ENCODE measurements at regions not wholly inside any gene's neighbourhood (a gene's known extent, or its start where the extent isn't known, plus 50 kb on each side); places are given as distances from the start of the nearest gene placed in this dataset.
"Not testable (repeated sequence)": the region's sequence is repeated elsewhere in the genome, so short reads cannot be mapped to it uniquely, and the experiment has no call there.

- no peak for DNase-seq (ENCODE audit: low read depth, low spot score)
- TF ChIP-seq CTCF (IDR thresholded peaks at IDR 0.05; ENCODE audit: low read depth, low read length): no peak
- in situ Hi-C loops (cut with HindIII; ENCODE audit: low sequenced_read_pairs): no loop called here
- H3K4me3 ChIP-seq (ENCODE audit: low read depth, low read length): no peak overlapping the region
These were observed 351.3 kb downstream of the PID1 start for GRCh38 chr2:228919808-228920207.

- DNase-seq (ENCODE audit: low read depth, low spot score): peak; percentile 5
- in situ Hi-C loops (cut with HindIII; ENCODE audit: low sequenced_read_pairs): no loop called here
- no peak for TF ChIP-seq CTCF (IDR thresholded peaks at IDR 0.05; ENCODE audit: low read depth, low read length)
- no peak overlapping the region for H3K4me3 ChIP-seq (ENCODE audit: low read depth, low read length)
These were observed 353.9 kb downstream of the PID1 start for GRCh38 chr2:228917220-228917619.

GRCh38 chr2:228916416-228917090, 354.5 kb downstream of the PID1 start:
- DNase-seq (ENCODE audit: low read depth, low spot score): no peak

GRCh38 chr2:228913176-228913575, 357.9 kb downstream of the PID1 start:
- in situ Hi-C loops (cut with HindIII; ENCODE audit: low sequenced_read_pairs): no loop called here
- DNase-seq (ENCODE audit: low read depth, low spot score): no peak
- no peak for TF ChIP-seq CTCF (IDR thresholded peaks at IDR 0.05; ENCODE audit: low read depth, low read length)
- no peak overlapping the region for H3K4me3 ChIP-seq (ENCODE audit: low read depth, low read length)

More at GRCh38 chr2:228916416-228917090, 354.5 kb downstream of the PID1 start:
- in situ Hi-C loops (cut with HindIII; ENCODE audit: low sequenced_read_pairs): no loop called here
- no peak for TF ChIP-seq CTCF (IDR thresholded peaks at IDR 0.05; ENCODE audit: low read depth, low read length)
- no peak overlapping the region for H3K4me3 ChIP-seq (ENCODE audit: low read depth, low read length)

- DNase-seq (ENCODE audit: low read depth, low spot score); H3K4me3 ChIP-seq (ENCODE audit: low read depth, low read length); in situ Hi-C loops (cut with HindIII; ENCODE audit: low sequenced_read_pairs): not testable (repeated sequence)
These were observed 360.2 kb downstream of the PID1 start for GRCh38 chr2:228910872-228911271.

GRCh38 chr2:228902176-228902575, 368.9 kb downstream of the PID1 start:
- in situ Hi-C loops (cut with HindIII; ENCODE audit: low sequenced_read_pairs): no loop called here
- no peak overlapping the region for H3K4me3 ChIP-seq (ENCODE audit: low read depth, low read length)
- TF ChIP-seq CTCF (IDR thresholded peaks at IDR 0.05; ENCODE audit: low read depth, low read length): no peak
- DNase-seq (ENCODE audit: low read depth, low spot score): no peak

- no peak for TF ChIP-seq CTCF (IDR thresholded peaks at IDR 0.05; ENCODE audit: low read depth, low read length)
- H3K4me3 ChIP-seq (ENCODE audit: low read depth, low read length): no peak overlapping the region
- DNase-seq (ENCODE audit: low read depth, low spot score): no peak
- in situ Hi-C loops (cut with HindIII; ENCODE audit: low sequenced_read_pairs): no loop called here
These were observed 369.6 kb downstream of the PID1 start for GRCh38 chr2:228901531-228901930.
